Endothelial cell of umbilical vein (primary cell): ENCODE measurements at regions not wholly inside any gene's neighbourhood (a gene's known extent, or its start where the extent isn't known, plus 50 kb on each side); places are given as distances from the start of the nearest gene placed in this dataset.

Source experiments
- BruUV-seq: library from RNA; stranded (reverse); fragments of 400-500 nt; replicated peaks from 2 replicates; lab custom pipeline; 2021; lab: Mats Ljungman, UMichigan
- CTCF ChIA-PET: fragments of 300-600, 350-600 bp; sonication (Branson Sonifier 250); formaldehyde crosslinking; loops from one replicate; lab custom pipeline; 2021; ENCODE audit warnings: antibody characterized with exemption, inconsistent platforms; lab: Charles Lee
- POLR2A ChIA-PET: fragments of 300-600, 350-600 bp; sonication (Branson Sonifier 250); formaldehyde crosslinking; loops from one replicate; lab custom pipeline; 2021; ENCODE audit warnings: antibody characterized with exemption, inconsistent platforms; lab: Charles Lee
- DNase-seq: peaks from one replicate; pipeline ENCODE4 v3.0.0-alpha.2; 2011; ENCODE audit warnings: low read depth, low spot score
- FAIRE-seq: peaks from 2 replicates; lab custom pipeline; 2011; peaks lifted over from hg19 to GRCh38; lab: Jason Lieb, UNC
- H2AFZ ChIP-seq: 2 replicates; pipeline ENCODE4 v1.6.0; 2012; ENCODE audit warnings: low read depth, low read length, control low read depth, inconsistent platforms
- H3K27ac ChIP-seq: 2 replicates; pipeline ENCODE4 v1.5.1; 2011; ENCODE audit warnings: low read depth, mild to moderate bottlenecking, control low read depth, low read length, moderate library complexity; ENCODE audit not compliant: insufficient read depth
- H3K27me3 ChIP-seq, 2 experiments: 2 replicates each; pipeline versions ENCODE4 v1.6.0 to v1.6.1; 2011; ENCODE audit warnings: low read length in 2 of 2, mixed read lengths in 1 of 2; ENCODE audit not compliant: control insufficient read depth in 2 of 2, insufficient read depth in 2 of 2
- H3K36me3 ChIP-seq, 2 experiments: 2 replicates in 1 of 2; 3 replicates in 1 of 2; pipeline ENCODE4 v1.5.1; 2011; ENCODE audit warnings: low read length in 2 of 2, mild to moderate bottlenecking in 1 of 2, moderate library complexity in 1 of 2; ENCODE audit not compliant: control insufficient read depth in 2 of 2, insufficient read depth in 2 of 2; ENCODE audit errors: extremely low read depth in 1 of 2
- H3K4me1 ChIP-seq: 3 replicates; pipeline ENCODE4 v1.5.1; 2011; ENCODE audit warnings: mild to moderate bottlenecking, low read length; ENCODE audit not compliant: control insufficient read depth, insufficient read depth; ENCODE audit errors: extremely low read depth
- H3K4me2 ChIP-seq: 2 replicates; pipeline ENCODE4 v1.6.1; 2011; ENCODE audit warnings: low read length, control low read depth, mixed read lengths; ENCODE audit not compliant: insufficient read depth
- H3K4me3 ChIP-seq, 3 experiments: fragments of 200-600 bp in 1 of 3; sonication (generic), shearing (Covaris generic) in 1 of 3; replicated peaks in 1 of 3; 2 replicates each; pipeline ENCODE4 v1.5.1; 2011 to 2016; ENCODE audit warnings: control low read depth in 3 of 3, low read length in 3 of 3, mild to moderate bottlenecking in 2 of 3, inconsistent platforms in 1 of 3, low read depth in 1 of 3, moderate library complexity in 1 of 3; ENCODE audit not compliant: insufficient read depth in 1 of 3
- H3K79me2 ChIP-seq: 2 replicates; pipeline ENCODE4 v1.6.0; 2012; ENCODE audit warnings: low read length, inconsistent platforms; ENCODE audit not compliant: control insufficient read depth, insufficient read depth
- H3K9ac ChIP-seq: replicated peaks from 2 replicates; pipeline ENCODE3; 2011; ENCODE audit warnings: low read length, control low read depth; ENCODE audit not compliant: insufficient read depth; ENCODE audit errors: extremely low read depth
- H3K9me1 ChIP-seq: replicated peaks from 3 replicates; pipeline ENCODE4 v1.6.0; 2011; ENCODE audit warnings: mild to moderate bottlenecking, low read length; ENCODE audit not compliant: control insufficient read depth, insufficient read depth; ENCODE audit errors: extremely low read depth
- H3K9me3 ChIP-seq: replicated peaks from 2 replicates; pipeline ENCODE4 v1.5.1; 2012; ENCODE audit warnings: low read length, inconsistent platforms; ENCODE audit not compliant: control insufficient read depth, insufficient read depth
- H4K20me1 ChIP-seq: replicated peaks from 2 replicates; pipeline ENCODE3; 2011; ENCODE audit warnings: mild to moderate bottlenecking, low read length; ENCODE audit not compliant: control insufficient read depth, insufficient read depth; ENCODE audit errors: extremely low read depth
- CTCF ChIP-seq, 2 donors: IDR thresholded peaks; 1 replicate in 1 of 2; 2 replicates in 1 of 2; pipeline ENCODE4 v1.5.1; 2011; ENCODE audit warnings: low read length in 2 of 2, mild to moderate bottlenecking in 2 of 2, moderate library complexity in 2 of 2, control low read depth in 1 of 2, inconsistent platforms in 1 of 2, low read depth in 1 of 2; ENCODE audit not compliant: insufficient read depth in 1 of 2; ENCODE audit errors: extremely low read depth in 1 of 2
- EZH2 ChIP-seq: IDR thresholded peaks from 2 replicates; pipeline ENCODE4 v1.6.1; 2012; ENCODE audit warnings: borderline replicate concordance, low read depth, mild to moderate bottlenecking, moderate library complexity, low read length, inconsistent platforms; ENCODE audit not compliant: severe bottlenecking
- FOS ChIP-seq: IDR thresholded peaks from 2 replicates; pipeline ENCODE4 v1.6.1; 2011; ENCODE audit warnings: mild to moderate bottlenecking, low read length, moderate library complexity, borderline replicate concordance; ENCODE audit not compliant: insufficient read depth
- GATA2 ChIP-seq: IDR thresholded peaks from 2 replicates; pipeline ENCODE4 v1.7.0; 2011; ENCODE audit warnings: low read depth, mild to moderate bottlenecking, moderate library complexity, mixed read lengths, low read length; ENCODE audit not compliant: insufficient read length, insufficient read depth
- JUN ChIP-seq: IDR thresholded peaks from 2 replicates; pipeline ENCODE4 v1.6.1; 2011; ENCODE audit warnings: borderline replicate concordance, low read depth; ENCODE audit not compliant: insufficient read length, insufficient read depth
- MYC ChIP-seq: IDR thresholded peaks from one replicate; pipeline ENCODE4 v1.6.1; 2011; ENCODE audit warnings: mild to moderate bottlenecking, low read depth, low read length
- POLR2A ChIP-seq: IDR thresholded peaks from 2 replicates; pipeline ENCODE4 v1.6.1; 2012; ENCODE audit warnings: low read depth, mild to moderate bottlenecking, control low read depth, low read length
- POLR2AphosphoS5 ChIP-seq: IDR thresholded peaks from 2 replicates; pipeline ENCODE4 v1.6.1; 2012; ENCODE audit warnings: low read depth, mild to moderate bottlenecking, control low read depth, low read length, moderate library complexity; ENCODE audit not compliant: insufficient read depth
- dilution Hi-C: fragments of 300-500 bp; cut with MboI; formaldehyde crosslinking; loops from one replicate; pipeline ENCODE4 v1.15.0; 2019; ENCODE audit warnings: low sequenced_read_pairs; ENCODE audit not compliant: extremely low pct_ligation_motif_present
- intact Hi-C: fragments of 100-400 bp; cut with micrococcal nuclease; formaldehyde crosslinking; loops from one replicate; pipeline ENCODE4 v1.10.0; 2022
- TF ChIP-seq, protein P1 (sequence below): IDR thresholded peaks from 2 replicates; pipeline ENCODE4 v1.6.1; 2011; ENCODE audit not compliant: insufficient read depth, insufficient read length

GRCh38 chr4:180189666-180190065 is 2053.5 kb upstream of the TENM3 start:
- intact Hi-C loops, result no loop called here
- Histone ChIP-seq H3K4me2 (no peak overlapping the region), H3K79me2 (no peaks in the 10 kb centered on the region), H3K9ac (no peak overlapping the region), H4K20me1 (no peaks in the 10 kb centered on the region), H3K9me1 (no peaks in the 10 kb centered on the region), H2AFZ (no peak overlapping the region), H3K4me3 (no peak overlapping the region), H3K27me3 (no peaks in the 10 kb centered on the region), H3K4me1 (no peaks in the 10 kb centered on the region), H3K9me3 (no peaks in the 10 kb centered on the region), H3K36me3 (no peaks in the 10 kb centered on the region), H3K27ac (no peak overlapping the region)
- FAIRE-seq (no peak), DNase-seq (no peak)
- TF ChIP-seq, protein P1, sequence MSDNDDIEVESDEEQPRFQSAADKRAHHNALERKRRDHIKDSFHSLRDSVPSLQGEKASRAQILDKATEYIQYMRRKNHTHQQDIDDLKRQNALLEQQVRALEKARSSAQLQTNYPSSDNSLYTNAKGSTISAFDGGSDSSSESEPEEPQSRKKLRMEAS, result no peak
- TF ChIP-seq EZH2, result no peak
- TF ChIP-seq POLR2A, result no peak
- no peak for TF ChIP-seq GATA2
- no peak for TF ChIP-seq FOS
- no peak for TF ChIP-seq MYC
- no peak for TF ChIP-seq POLR2AphosphoS5
- TF ChIP-seq CTCF (IDR thresholded peaks at IDR 0.05; ENCODE audit: extremely low read depth in 1 of 2, insufficient read depth in 1 of 2, low read depth in 1 of 2, low read length in 2 of 2), result no peak
- TF ChIP-seq JUN, result no peak
- POLR2A ChIA-PET, result no interaction called here
- CTCF ChIA-PET, result no interaction called here
- dilution Hi-C loops, result no loop called here
- BruUV-seq, result no TSS peak
